ENCODE measurements at regions not wholly inside any gene's neighbourhood (a gene's known extent, or its start where the extent isn't known, plus 50 kb on each side); places are given as distances from the start of the nearest gene placed in this dataset.

DNA sequence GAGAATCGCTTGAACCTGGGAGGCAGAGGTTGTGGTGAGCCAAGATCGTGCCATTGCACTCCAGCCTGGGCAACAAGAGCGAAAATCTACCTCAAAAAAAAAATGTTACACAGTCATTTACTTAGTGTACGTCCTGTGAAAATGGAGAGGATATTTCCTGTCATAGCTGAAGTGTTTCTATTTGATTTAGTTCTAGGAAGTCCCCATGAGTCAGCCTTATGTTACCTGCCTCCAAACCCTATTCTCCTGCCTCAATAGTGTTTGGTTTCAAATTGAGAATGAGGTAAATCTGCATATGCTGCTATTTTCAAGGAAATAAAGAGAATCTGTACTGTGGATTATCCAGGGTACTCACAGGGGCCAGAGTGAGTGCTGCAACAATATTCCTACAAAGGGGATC lies 1284.5 kb upstream of the AUTS2 start:
- Histone ChIP-seq H2BK120ac (ENCODE audit: low read depth, low read length) (no peak overlapping the region), H3K9ac (ENCODE audit: low read depth, low read length) (no peak overlapping the region), H2AK9ac (replicated peaks; ENCODE audit: low read depth, low read length, poor library complexity) (no peak overlapping the region), H4K91ac (ENCODE audit: insufficient read depth, low read depth, low read length) (no peak overlapping the region), H3K4me3 (ENCODE audit: insufficient read depth, low read depth, low read length) (no peak overlapping the region), H3K4me2 (ENCODE audit: low read depth, low read length) (no peak overlapping the region), H3K4me1 (ENCODE audit: control insufficient read depth, insufficient read depth, low read length) (no peaks in the 10 kb centered on the region), H3K79me1 (ENCODE audit: low read depth in 1 of 2, low read length in 2 of 2) (no peaks in the 10 kb centered on the region), H3K9me1 (ENCODE audit: insufficient read depth, low read length) (no peaks in the 10 kb centered on the region), H4K8ac (ENCODE audit: low read depth in 2 of 2, low read length in 2 of 2) (no peak overlapping the region), H3K27ac (ENCODE audit: insufficient read depth, low read length) (no peak overlapping the region), H3K23ac (ENCODE audit: low read depth, low read length) (no peak overlapping the region), H3K9me3 (ENCODE audit: control insufficient read depth, insufficient read depth, low read length) (peaks cover 14% of the 10 kb centered on the region; the same call in 1 of the 2 replicates), H3K14ac (replicated peaks; ENCODE audit: low read depth, low read length) (no peak overlapping the region), H3K36me3 (ENCODE audit: control insufficient read depth, insufficient read depth, low read length) (no peaks in the 10 kb centered on the region), H3K27me3 (ENCODE audit: control insufficient read depth, insufficient read depth, low read length) (no peaks in the 10 kb centered on the region), H2BK20ac (ENCODE audit: low read depth, low read length) (no peak overlapping the region), H2BK5ac (ENCODE audit: low read depth, low read length, poor library complexity, severe bottlenecking) (no peak overlapping the region), H2AK5ac (ENCODE audit: low read depth, low read length) (no peak overlapping the region), H3K18ac (ENCODE audit: low read depth, low read length) (no peak overlapping the region), H4K5ac (ENCODE audit: low read depth, low read length) (no peak overlapping the region), H3K56ac (ENCODE audit: extremely low read depth, insufficient read depth, low read length) (no peak overlapping the region), H2BK15ac (ENCODE audit: low read depth, low read length) (no peak overlapping the region), H2AFZ (replicated peaks; ENCODE audit: low read length, poor library complexity) (no peak overlapping the region), H3K4ac (ENCODE audit: low read depth, low read length) (no peak overlapping the region), H4K20me1 (ENCODE audit: insufficient read depth, low read length) (no peaks in the 10 kb centered on the region)
- WGBS, 2 experiments (ENCODE audit: extremely low coverage in 2 of 2, insufficient read length in 1 of 2), result no CpG with 5 or more reads among the region's 4 CpGs
- TF ChIP-seq RAD21 (IDR thresholded peaks at IDR 0.05; ENCODE audit: low read length) (no peak), BHLHE40 (IDR thresholded peaks at IDR 0.05; ENCODE audit: low read depth, low read length) (no peak), RFX5 (IDR thresholded peaks at IDR 0.05; ENCODE audit: low read depth, low read length) (no peak), MAZ (IDR thresholded peaks at IDR 0.05; ENCODE audit: borderline replicate concordance, low read depth, low read length) (no peak), CEBPB (IDR thresholded peaks at IDR 0.05; ENCODE audit: low read depth, low read length) (no peak), MXI1 (IDR thresholded peaks at IDR 0.05; ENCODE audit: borderline replicate concordance, low read depth, low read length) (no peak), FOS (IDR thresholded peaks at IDR 0.05; ENCODE audit: low read depth, low read length) (no peak), CHD1 (IDR thresholded peaks at IDR 0.05; ENCODE audit: low read depth, low read length) (no peak), SMC3 (IDR thresholded peaks at IDR 0.05; ENCODE audit: low read depth, low read length) (no peak), POLR2A (IDR thresholded peaks at IDR 0.05; ENCODE audit: low read depth, low read length) (no peak), RCOR1 (IDR thresholded peaks at IDR 0.05; ENCODE audit: insufficient replicate concordance, low read length) (no peak), MAFK (IDR thresholded peaks at IDR 0.05; ENCODE audit: low read depth, low read length) (no peak), NFE2L2 (IDR thresholded peaks at IDR 0.05; ENCODE audit: low read depth, low read length) (no peak)
- TF ChIP-seq, protein P1, sequence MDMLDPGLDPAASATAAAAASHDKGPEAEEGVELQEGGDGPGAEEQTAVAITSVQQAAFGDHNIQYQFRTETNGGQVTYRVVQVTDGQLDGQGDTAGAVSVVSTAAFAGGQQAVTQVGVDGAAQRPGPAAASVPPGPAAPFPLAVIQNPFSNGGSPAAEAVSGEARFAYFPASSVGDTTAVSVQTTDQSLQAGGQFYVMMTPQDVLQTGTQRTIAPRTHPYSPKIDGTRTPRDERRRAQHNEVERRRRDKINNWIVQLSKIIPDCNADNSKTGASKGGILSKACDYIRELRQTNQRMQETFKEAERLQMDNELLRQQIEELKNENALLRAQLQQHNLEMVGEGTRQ (IDR thresholded peaks at IDR 0.05; ENCODE audit: low read depth, low read length), result no peak
- TF ChIP-seq, protein P2, sequence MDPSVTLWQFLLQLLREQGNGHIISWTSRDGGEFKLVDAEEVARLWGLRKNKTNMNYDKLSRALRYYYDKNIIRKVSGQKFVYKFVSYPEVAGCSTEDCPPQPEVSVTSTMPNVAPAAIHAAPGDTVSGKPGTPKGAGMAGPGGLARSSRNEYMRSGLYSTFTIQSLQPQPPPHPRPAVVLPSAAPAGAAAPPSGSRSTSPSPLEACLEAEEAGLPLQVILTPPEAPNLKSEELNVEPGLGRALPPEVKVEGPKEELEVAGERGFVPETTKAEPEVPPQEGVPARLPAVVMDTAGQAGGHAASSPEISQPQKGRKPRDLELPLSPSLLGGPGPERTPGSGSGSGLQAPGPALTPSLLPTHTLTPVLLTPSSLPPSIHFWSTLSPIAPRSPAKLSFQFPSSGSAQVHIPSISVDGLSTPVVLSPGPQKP (IDR thresholded peaks at IDR 0.05; ENCODE audit: borderline replicate concordance, low read depth, low read length), result no peak
- TF ChIP-seq, protein P3, sequence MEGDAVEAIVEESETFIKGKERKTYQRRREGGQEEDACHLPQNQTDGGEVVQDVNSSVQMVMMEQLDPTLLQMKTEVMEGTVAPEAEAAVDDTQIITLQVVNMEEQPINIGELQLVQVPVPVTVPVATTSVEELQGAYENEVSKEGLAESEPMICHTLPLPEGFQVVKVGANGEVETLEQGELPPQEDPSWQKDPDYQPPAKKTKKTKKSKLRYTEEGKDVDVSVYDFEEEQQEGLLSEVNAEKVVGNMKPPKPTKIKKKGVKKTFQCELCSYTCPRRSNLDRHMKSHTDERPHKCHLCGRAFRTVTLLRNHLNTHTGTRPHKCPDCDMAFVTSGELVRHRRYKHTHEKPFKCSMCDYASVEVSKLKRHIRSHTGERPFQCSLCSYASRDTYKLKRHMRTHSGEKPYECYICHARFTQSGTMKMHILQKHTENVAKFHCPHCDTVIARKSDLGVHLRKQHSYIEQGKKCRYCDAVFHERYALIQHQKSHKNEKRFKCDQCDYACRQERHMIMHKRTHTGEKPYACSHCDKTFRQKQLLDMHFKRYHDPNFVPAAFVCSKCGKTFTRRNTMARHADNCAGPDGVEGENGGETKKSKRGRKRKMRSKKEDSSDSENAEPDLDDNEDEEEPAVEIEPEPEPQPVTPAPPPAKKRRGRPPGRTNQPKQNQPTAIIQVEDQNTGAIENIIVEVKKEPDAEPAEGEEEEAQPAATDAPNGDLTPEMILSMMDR (conservative IDR thresholded peaks at IDR 0.05; ENCODE audit: low read depth, low read length), result no peak
- ChIA-PET POLR2A (ENCODE audit: unreplicated experiment) (no interaction called here), CTCF (no interaction called here)
- intact Hi-C loops (cut with micrococcal nuclease) (no loop called here), dilution Hi-C loops (cut with HindIII; ENCODE audit: low sequenced_read_pairs, unreplicated experiment) (no loop called here), in situ Hi-C loops (cut with MboI; ENCODE audit: low sequenced_read_pairs) (no loop called here)
- ATAC-seq (ENCODE audit: low read depth) (no peak), DNase-seq (no peak)
- BruUV-seq (replicated peaks), result no TSS peak

Measured in IMR-90 (cell line).